Neural cell (in vitro differentiated cells): ENCODE measurements at regions not wholly inside any gene's neighbourhood (a gene's known extent, or its start where the extent isn't known, plus 50 kb on each side); places are given as distances from the start of the nearest gene placed in this dataset.

Experiments used
- H2AFZ ChIP-seq: fragments of 200-600, 300-800 bp; sonication (generic), shearing (Covaris generic); 2 replicates; pipeline ENCODE4 v1.6.0; 2014; ENCODE audit warnings: low read depth, mild to moderate bottlenecking, antibody characterized with exemption, low read length, moderate library complexity
- H3F3A ChIP-seq: fragments of 200-600 bp; shearing (Covaris generic); 2 replicates; pipeline ENCODE4 v1.6.1; 2016; ENCODE audit warnings: mild to moderate bottlenecking, moderate library complexity, mixed read lengths, antibody characterized with exemption, low read length; ENCODE audit not compliant: insufficient read depth, poor library complexity, severe bottlenecking
- H3K27ac ChIP-seq: fragments of 200-600, 300-800 bp; sonication (generic), shearing (Covaris generic); 2 replicates; pipeline ENCODE4 v1.5.1; 2014; ENCODE audit warnings: mild to moderate bottlenecking, low read length, moderate library complexity
- H3K27me3 ChIP-seq: fragments of 300-800, 200-600 bp; sonication (generic), shearing (Covaris generic); 2 replicates; pipeline ENCODE4 v1.6.0; 2014; ENCODE audit warnings: mild to moderate bottlenecking, low read depth, low read length, moderate library complexity; ENCODE audit not compliant: insufficient read depth
- H3K36me3 ChIP-seq: fragments of 300-800, 200-600 bp; sonication (generic), shearing (Covaris generic); 2 replicates; pipeline ENCODE4 v1.5.1; 2014; ENCODE audit warnings: mild to moderate bottlenecking, antibody characterized with exemption, low read length, moderate library complexity; ENCODE audit not compliant: insufficient read depth
- H3K4me2 ChIP-seq: fragments of 300-800, 200-600 bp; sonication (generic), shearing (Covaris generic); 2 replicates; pipeline ENCODE4 v1.6.0; 2014; ENCODE audit warnings: mild to moderate bottlenecking, low read length
- H3K4me3 ChIP-seq: fragments of 300-800, 200-600 bp; sonication (generic), shearing (Covaris generic); 2 replicates; pipeline ENCODE4 v1.5.1; 2014; ENCODE audit warnings: mild to moderate bottlenecking, low read length, moderate library complexity
- H3K79me2 ChIP-seq: fragments of 200-600 bp; shearing (Covaris generic); replicated peaks from 2 replicates; pipeline ENCODE4 v1.6.0; 2014; ENCODE audit warnings: mild to moderate bottlenecking, low read length, moderate library complexity; ENCODE audit not compliant: insufficient read depth
- H3K9ac ChIP-seq: fragments of 300-800, 200-600 bp; sonication (generic), shearing (Covaris generic); 2 replicates; pipeline ENCODE4 v1.6.1; 2016; ENCODE audit warnings: mild to moderate bottlenecking, low read length, mixed read lengths
- H3K9me2 ChIP-seq: fragments of 200-600 bp; shearing (Covaris generic); 2 replicates; pipeline ENCODE4 v1.6.1; 2016; ENCODE audit warnings: mild to moderate bottlenecking, low read length, mixed read lengths; ENCODE audit not compliant: insufficient read depth
- H3K9me3 ChIP-seq: fragments of 200-600, 300-800 bp; sonication (generic), shearing (Covaris generic); 2 replicates; pipeline ENCODE4 v1.6.1; 2016; ENCODE audit warnings: mild to moderate bottlenecking, mixed run types, low read length, moderate library complexity, mixed read lengths
- H4K20me1 ChIP-seq: fragments of 200-600 bp; shearing (Covaris generic); 2 replicates; pipeline ENCODE4 v1.6.1; 2016; ENCODE audit warnings: mild to moderate bottlenecking, mixed run types; ENCODE audit not compliant: insufficient read depth
- CTCF ChIP-seq: fragments of 450-650 bp; IDR thresholded peaks from 2 replicates; pipeline ENCODE4 v1.5.1; 2014; ENCODE audit warnings: antibody characterized with exemption, mild to moderate bottlenecking, moderate library complexity; ENCODE audit not compliant: poor library complexity, severe bottlenecking
- EP300 ChIP-seq: fragments of 450-650 bp; conservative IDR thresholded peaks from 2 replicates; pipeline ENCODE4 v1.6.1; 2014; ENCODE audit warnings: antibody characterized with exemption, mild to moderate bottlenecking, moderate library complexity; ENCODE audit not compliant: poor library complexity, severe bottlenecking
- EZH2 ChIP-seq: fragments of 200-600, 300-800 bp; shearing (Covaris generic), sonication (generic); IDR thresholded peaks from 2 replicates; pipeline ENCODE4 v1.6.1; 2014; ENCODE audit warnings: antibody characterized with exemption, low read length, borderline replicate concordance, mild to moderate bottlenecking; ENCODE audit not compliant: insufficient read depth, poor library complexity, severe bottlenecking
- MXI1 ChIP-seq: fragments of 450-650 bp; conservative IDR thresholded peaks from 2 replicates; pipeline ENCODE4 v1.6.1; 2014; ENCODE audit warnings: antibody characterized with exemption, mild to moderate bottlenecking; ENCODE audit not compliant: poor library complexity, severe bottlenecking
- POLR2AphosphoS5 ChIP-seq: IDR thresholded peaks from 2 replicates; pipeline ENCODE4 v1.6.1; 2012
- RAD21 ChIP-seq: fragments of 450-650 bp; conservative IDR thresholded peaks from 2 replicates; pipeline ENCODE4 v1.6.1; 2014; ENCODE audit warnings: antibody characterized with exemption, mild to moderate bottlenecking, moderate library complexity
- REST ChIP-seq: IDR thresholded peaks from 2 replicates; pipeline ENCODE4 v1.6.1; 2012; ENCODE audit warnings: borderline replicate concordance
- SMC3 ChIP-seq: fragments of 450-650 bp; conservative IDR thresholded peaks from 2 replicates; pipeline ENCODE4 v1.6.1; 2014; ENCODE audit warnings: antibody characterized with exemption, mild to moderate bottlenecking, moderate library complexity; ENCODE audit not compliant: poor library complexity
- TAF1 ChIP-seq: IDR thresholded peaks from 2 replicates; pipeline ENCODE4 v1.6.1; 2012; ENCODE audit warnings: low read depth

GRCh38 chr17:68719431-68719830 is 118.3 kb upstream of the FAM20A start:
- H3K36me3 ChIP-seq, result no peaks in the 10 kb centered on the region
- no peaks in the 10 kb centered on the region for H4K20me1 ChIP-seq
- H2AFZ ChIP-seq, result no peak overlapping the region
- no peaks in the 10 kb centered on the region for H3K27me3 ChIP-seq
- no peak overlapping the region for H3K27ac ChIP-seq
- no peaks in the 10 kb centered on the region for H3K9me3 ChIP-seq
- no peak overlapping the region for H3K9ac ChIP-seq
- TF ChIP-seq MXI1, result no peak
- no peak for TF ChIP-seq EZH2
- no peak for TF ChIP-seq SMC3
- TF ChIP-seq REST, result no peak
- TF ChIP-seq TAF1, result no peak
- TF ChIP-seq POLR2AphosphoS5, result no peak
- TF ChIP-seq RAD21, result no peak
- no peak for TF ChIP-seq CTCF
- TF ChIP-seq EP300, result no peak
- H3K4me3 ChIP-seq, result no peak overlapping the region
- no peak overlapping the region for H3K4me2 ChIP-seq
- no peaks in the 10 kb centered on the region for H3F3A ChIP-seq
- no peaks in the 10 kb centered on the region for H3K79me2 ChIP-seq
- no peaks in the 10 kb centered on the region for H3K9me2 ChIP-seq

GRCh38 chr17:68718926-68719325 is 117.8 kb upstream of the FAM20A start:
- H3K4me2 ChIP-seq, result no peak overlapping the region
- H2AFZ ChIP-seq, result no peak overlapping the region
- no peaks in the 10 kb centered on the region for H3K9me2 ChIP-seq
- H4K20me1 ChIP-seq, result no peaks in the 10 kb centered on the region
- no peaks in the 10 kb centered on the region for H3K36me3 ChIP-seq
- no peaks in the 10 kb centered on the region for H3F3A ChIP-seq
- TF ChIP-seq REST (no peak), RAD21 (no peak), CTCF (no peak), SMC3 (no peak), MXI1 (no peak), EP300 (no peak), TAF1 (no peak), EZH2 (no peak), POLR2AphosphoS5 (no peak)
- H3K4me3 ChIP-seq, result no peak overlapping the region
- no peaks in the 10 kb centered on the region for H3K79me2 ChIP-seq
- no peak overlapping the region for H3K9ac ChIP-seq
- H3K27ac ChIP-seq, result no peak overlapping the region
- no peaks in the 10 kb centered on the region for H3K9me3 ChIP-seq
- no peaks in the 10 kb centered on the region for H3K27me3 ChIP-seq
